Body of pancreas (tissue), 4 donors: ENCODE measurements at regions not wholly inside any gene's neighbourhood (a gene's known extent, or its start where the extent isn't known, plus 50 kb on each side); places are given as distances from the start of the nearest gene placed in this dataset.
"Not testable (repeated sequence)": the region's sequence is repeated elsewhere in the genome, so short reads cannot be mapped to it uniquely, and the experiment has no call there.

Source experiments
- CTCF ChIP-seq, 7 experiments: fragments of 450-650 bp in 4 of 7; fragments of 200-600 bp in 3 of 7; sonication (generic) in 3 of 7; IDR thresholded peaks; one replicate each; pipeline ENCODE4 v1.5.1; 2016 to 2019; ENCODE audit warnings: antibody characterized with exemption in 7 of 7
- POLR2A ChIP-seq, 3 donors: fragments of 450-650 bp; IDR thresholded peaks; one replicate each; pipeline ENCODE4 v1.6.1; 2016; ENCODE audit warnings: antibody characterized with exemption in 3 of 3, mild to moderate bottlenecking in 2 of 3

GRCh38 chr1:82136351-82136750 lies 335.6 kb downstream of the ADGRL2 start:
- not testable (repeated sequence) for TF ChIP-seq CTCF, POLR2A (IDR thresholded peaks at IDR 0.05)
